Glomerular visceral epithelial cell (primary cell): ENCODE measurements at regions not wholly inside any gene's neighbourhood (a gene's known extent, or its start where the extent isn't known, plus 50 kb on each side); places are given as distances from the start of the nearest gene placed in this dataset.
"Not testable (repeated sequence)": the region's sequence is repeated elsewhere in the genome, so short reads cannot be mapped to it uniquely, and the experiment has no call there.

Experiments used
- DNase-seq: peaks from one replicate; pipeline ENCODE4 v3.0.0-alpha.2; 2016; ENCODE audit errors: extremely low spot score

DNA sequence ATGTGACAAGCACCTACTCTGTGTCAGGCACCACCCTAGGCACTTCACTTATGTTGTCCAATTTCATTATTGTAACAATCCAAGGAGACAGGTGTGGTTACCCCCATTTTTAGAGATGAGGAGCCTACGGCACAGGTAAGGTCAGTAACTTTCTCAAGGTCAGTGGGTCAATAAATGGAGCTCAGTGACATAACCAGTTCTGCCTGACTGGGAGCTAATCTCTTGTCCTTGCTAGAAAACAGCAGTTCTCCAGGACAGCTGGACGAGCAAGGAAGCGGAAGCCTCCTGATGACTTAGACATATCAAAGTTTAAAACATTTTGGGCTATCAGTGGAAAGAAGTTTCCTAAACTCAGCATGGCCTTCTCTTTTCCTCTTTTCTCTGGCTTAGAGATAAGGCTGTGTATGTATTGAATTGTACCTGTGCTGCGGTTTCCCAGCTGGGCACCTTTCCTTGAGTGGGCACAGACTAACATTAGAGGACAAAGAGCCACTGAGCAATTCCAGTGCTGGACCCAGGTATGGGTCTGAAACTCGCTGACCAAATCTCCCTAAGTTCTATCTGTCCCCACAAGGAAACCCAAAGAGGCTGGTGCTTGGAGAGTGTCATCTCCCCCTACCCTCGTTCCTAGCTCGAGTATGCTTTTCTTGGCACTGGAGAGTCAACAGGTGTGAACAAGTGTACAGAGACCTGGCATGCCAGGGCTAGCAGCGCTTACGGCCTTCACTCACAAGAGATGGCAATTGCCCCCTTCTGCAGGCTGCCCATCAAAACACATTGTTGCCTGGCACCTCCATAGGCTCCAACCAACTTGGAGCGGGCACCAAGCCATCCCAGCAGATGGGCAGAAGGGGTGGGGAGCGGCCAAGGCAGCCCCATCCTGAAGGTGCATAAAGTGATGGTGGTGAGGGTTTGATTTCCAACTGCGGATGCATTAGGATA lies 456.1 kb upstream of the PROX1 start:
- no peak for DNase-seq

DNA sequence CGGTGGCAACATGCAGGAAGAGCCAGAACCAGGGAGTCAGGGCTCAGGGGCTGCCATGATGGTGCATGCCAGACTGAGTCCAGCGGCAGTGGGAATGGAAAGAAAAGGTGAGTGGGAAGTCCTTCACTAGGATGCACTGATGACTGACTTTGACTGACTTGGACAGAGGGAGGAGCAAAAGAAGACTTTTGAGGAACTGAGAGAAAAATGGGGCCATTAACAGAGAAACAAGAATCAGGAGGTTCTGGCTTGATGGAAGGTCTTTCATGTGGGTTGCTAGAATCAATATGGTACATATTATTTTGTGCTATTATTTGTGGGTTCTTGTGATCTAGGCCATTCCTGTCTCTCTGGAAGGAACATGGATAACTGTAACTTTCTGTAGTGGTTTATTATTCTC lies 454.6 kb upstream of the PROX1 start:
- DNase-seq, result no peak

DNA sequence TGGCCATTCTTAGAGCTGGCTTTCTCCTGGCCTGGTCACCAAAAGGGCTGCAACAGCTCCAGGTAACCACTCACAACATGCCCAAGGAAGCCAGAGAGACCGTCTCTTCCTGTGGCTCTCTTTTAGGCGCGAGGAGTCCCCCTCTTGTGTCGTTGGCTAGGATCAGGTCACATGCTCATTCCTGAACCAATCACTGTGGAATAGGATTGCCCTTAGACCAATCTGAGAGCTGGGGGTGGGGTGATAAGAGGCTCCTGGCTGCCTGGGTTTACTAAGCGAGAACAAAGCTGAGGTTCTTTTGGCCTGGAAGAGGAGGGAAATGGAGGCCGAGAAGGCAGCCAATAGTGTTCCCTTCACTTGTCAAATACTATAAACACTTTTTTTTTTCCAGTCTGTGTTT lies 452.1 kb upstream of the PROX1 start:
- no peak for DNase-seq

DNA sequence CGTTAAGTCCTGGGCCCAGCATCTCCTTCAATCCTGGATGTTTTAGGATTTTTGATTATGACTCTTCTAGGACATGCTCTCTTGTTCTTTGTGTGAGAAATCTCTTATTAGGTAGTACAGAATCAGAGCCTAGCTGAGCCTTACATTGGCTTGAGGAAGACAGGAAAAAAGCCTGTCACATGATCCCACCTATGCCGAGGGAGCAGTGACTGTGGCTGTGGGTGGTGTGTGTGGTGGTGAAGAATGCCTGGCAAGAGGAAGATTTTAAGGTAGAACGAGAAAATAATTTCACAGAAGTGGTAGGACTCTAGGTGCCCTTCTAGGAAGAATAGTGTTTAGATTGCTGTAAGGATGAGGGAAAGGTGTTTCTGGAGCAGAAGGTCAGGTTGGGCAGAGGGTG lies 449.5 kb upstream of the PROX1 start:
- no peak for DNase-seq

DNA sequence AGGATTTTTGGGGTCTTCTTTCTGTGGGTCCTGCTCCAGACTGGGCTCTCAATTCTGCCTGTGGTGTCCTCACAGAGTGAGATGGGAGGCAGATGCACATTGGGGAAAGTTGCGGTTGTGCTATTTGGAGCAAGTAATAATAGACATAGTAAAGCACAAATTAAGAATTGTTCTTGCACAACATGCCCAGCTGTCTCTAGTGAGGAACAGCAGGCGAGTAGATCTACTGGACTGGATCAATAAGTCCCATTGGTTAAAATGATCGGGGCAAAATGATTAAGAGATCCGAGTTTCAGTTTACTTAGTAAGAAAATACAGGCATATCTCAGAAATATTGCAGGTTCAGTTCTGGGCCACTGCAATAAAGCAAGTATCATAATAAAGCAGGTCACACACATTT lies 448.3 kb upstream of the PROX1 start:
- DNase-seq, result no peak

DNA sequence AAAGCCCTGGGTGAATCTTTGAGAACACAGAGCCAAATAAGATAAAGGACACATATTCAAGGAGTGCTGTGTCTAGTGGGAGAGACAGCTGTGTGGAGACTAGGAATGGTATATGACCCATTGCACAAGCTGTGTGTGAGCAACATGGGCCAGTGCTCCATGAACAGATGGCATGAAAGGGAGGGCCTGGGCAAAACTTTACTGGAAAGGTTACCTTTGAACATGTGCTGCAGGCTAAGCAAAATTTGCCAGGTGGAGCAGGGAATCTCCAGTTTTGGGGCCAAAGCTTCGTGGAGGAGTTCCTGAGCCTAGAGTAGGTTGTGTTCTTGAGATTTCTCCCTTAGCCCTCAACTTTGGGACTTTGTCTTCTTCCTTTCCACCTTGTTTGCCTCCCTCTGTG lies 446.1 kb upstream of the PROX1 start:
- DNase-seq, result no peak

DNA sequence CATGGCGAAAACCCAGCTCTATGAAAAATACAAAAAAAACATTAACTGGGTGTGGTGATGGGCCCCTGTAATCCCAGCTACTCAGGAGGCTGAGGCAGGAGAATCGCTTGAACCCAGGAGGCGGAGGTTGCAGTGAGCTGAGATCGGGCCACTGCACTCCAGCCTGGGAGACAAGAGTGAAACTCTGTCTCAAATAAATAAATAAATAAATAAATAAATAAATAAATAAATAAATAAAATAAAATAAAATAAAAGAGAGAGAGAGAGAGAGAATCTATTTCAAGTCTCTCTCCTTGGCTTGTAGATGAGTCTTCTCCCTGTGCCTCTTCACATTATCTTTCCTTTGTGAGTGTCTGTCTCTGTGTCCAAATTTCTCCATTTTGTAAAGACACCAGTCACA lies 442.6 kb upstream of the PROX1 start:
- DNase-seq, result not testable (repeated sequence)

DNA sequence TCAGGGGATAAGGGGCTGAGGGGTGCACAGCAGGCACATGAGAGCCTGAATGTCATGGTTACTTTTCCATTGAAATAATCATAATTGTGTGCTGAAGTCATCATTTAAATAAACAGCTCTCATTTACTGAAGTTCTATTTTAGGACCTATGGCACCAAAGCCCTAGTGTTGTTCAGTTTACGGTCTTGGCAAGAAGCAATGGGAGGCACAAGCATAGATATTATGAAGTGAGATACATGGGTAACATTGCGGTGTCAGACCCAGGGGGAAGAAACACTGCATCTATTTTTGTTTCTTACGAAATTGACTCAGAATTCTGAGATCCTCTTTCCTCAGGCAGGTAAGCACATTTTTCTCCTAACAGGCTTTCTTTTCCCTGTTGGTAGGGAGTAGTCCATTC lies 437.8 kb upstream of the PROX1 start:
- DNase-seq, result no peak

DNA sequence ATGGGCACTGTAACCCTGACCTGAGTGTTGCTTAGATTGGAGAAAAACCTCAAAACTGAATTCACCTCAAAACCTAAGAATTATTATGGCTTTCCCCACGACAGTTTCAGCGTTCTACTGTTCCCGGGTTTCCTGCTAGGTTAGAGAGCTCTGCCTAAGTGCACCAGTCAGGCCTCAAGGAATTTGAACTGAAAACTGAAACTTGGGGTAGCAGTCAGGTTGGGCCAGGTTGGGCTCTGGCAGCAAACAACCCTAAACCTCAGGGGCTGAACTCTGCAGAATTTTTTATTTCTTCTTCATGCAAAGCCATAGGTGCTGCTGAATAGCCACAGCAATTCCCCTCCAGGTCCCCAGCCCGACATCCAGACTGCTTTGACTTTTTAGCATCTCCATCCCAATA lies 437.0 kb upstream of the PROX1 start:
- no peak for DNase-seq

DNA sequence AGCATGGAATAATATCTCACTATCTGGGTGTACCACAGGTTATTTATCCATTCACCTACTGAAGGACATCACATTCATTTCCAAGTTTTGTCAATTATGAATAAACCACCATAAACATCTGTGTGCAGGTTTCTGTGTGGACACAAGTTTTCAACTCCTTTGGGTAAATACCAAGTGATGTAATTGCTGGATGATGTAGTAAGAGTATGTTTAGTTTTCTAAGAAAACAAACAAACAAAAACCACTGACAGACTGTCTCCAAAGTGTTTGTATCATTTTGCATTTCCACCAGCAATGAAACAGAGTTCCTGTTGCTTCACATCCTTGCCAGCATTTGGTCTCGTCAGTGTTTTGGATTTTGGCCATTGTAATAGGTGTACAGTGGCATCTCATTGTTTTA lies 435.7 kb upstream of the PROX1 start:
- no peak for DNase-seq

DNA sequence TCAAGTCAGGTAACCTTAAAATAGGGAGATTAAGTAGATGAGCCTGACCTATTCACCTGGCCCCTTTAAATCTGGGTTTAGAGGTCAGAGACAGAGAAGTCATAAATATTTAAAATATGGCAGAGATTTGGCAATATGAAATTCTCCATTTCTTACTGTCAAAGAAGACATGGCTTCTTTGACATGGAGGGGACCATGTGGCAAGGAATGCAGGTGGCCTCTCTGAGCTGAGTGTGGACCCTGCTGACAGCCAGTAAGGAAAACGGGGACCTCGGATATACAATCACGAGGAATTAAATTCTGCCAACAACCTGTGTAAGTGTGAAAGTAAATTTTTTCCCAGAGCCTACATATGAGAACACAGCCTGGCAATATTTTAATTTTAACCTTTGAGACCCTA lies 427.5 kb upstream of the PROX1 start:
- DNase-seq, result no peak

DNA sequence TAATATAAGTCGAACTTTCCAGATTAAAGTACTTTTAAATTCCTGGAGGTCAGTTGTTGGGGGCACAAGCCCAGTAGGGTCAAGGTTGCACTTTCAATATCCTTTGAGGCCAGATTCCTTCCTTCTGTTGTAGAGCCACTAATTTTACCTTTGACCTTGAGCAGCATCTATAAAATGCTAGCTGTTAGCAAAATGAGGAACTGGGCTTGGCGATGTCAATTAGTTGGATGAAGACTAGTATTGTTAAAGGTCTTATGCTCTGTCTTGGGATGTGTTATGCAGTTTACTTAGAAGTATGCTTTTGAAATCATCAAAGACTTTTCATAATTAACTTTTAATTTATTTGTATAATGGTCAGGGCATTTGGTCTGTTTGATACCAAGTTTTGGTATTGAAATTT lies 425.9 kb upstream of the PROX1 start:
- DNase-seq, result no peak

DNA sequence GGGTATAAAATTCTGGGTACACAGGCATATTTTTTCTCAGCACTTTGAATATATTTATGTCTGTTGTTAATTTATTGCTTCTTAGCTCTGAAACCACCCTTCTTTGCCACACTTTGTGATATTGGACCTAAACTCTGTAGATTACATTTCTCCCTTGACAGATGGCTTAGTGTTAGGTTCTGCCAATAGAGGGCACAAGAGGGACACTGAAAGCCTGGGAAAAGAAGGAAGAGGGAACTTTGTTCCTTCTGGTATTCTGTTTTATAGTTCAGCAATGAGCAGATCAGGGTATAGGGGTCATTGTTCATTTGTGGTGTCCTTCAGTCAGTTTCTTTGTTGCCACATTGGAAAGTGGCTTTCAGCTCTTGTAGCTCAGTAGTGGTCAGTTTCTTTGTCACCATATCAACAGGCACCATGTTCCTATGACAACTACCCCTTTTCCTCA lies 423.5 kb upstream of the PROX1 start:
- DNase-seq, result no peak

DNA sequence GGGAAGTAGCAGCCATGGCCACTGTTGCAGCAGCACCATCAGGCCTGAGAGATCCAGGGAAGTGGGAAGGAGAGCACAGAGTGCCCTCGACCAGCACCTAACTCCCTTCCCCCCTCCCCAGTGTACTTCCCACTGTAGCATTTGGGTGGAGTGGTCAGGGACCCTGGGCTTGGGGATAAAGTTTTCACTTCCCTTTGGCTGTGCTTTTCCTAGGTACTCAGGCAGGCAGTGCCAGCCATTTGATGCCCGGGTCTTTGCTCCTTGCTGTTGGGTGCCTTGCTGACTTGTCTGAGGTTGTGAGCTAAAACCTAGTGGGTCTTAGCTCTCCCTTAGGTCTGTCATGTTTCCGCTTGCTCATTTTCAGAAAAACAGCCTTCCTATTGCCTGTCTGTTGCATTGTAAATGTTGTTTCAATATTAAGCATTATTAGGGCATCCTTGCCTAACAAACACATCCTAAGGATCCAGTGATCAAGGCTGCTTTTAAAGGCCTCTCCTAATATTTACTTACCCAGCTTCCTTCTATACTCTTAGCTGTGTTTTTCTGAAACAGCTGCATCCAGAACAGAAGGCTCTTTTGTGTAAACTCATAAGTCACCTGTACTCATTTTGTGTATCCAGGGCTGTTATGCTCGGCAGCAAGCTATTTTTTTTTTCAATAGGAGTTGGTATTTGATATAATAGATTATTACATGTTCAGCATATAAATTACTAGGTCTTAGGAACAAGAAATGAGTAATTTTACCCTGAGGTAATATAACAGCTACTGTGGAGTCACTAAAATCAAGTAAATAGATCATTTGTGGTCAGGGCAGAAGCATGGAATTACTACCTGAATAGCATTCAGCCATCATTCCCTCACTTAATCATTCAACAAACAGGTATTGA lies 418.6 kb upstream of the PROX1 start:
- DNase-seq, result no peak

DNA sequence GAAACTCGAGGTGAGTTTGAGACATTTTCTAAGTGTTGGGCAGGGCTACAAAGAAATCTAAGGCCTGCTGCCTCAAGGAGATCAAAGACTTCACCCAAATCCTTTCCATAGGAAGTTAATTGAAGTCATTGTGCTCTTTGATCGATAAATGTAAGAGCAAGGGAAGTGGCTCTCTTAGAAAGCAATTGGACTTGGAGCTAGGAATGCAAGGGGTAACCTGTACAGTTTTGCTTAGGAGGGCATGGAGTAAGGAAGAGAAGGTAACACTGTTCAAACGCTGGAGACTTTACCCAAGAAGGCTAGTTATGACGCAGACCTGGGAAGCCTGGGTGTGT lies 418.0 kb upstream of the PROX1 start:
- no peak for DNase-seq

DNA sequence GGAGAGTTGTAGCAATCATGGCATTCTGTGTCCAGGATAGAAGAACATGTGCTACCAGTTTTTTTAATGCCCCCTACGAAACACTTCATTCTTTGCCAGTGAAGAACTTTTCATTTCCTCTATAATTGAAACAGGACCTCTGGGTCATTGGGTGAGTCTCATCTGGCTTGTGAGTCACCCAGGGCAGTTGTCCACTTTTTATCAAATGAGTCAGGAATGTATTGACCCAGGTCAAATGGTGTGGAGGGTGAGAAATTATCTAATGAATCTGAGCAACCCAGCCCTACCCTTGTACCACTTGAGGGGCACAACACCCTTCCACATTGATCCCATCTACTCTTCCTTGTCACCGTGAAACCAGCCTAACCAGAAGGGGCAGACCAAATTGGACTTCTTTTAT lies 417.3 kb upstream of the PROX1 start:
- DNase-seq, result no peak

DNA sequence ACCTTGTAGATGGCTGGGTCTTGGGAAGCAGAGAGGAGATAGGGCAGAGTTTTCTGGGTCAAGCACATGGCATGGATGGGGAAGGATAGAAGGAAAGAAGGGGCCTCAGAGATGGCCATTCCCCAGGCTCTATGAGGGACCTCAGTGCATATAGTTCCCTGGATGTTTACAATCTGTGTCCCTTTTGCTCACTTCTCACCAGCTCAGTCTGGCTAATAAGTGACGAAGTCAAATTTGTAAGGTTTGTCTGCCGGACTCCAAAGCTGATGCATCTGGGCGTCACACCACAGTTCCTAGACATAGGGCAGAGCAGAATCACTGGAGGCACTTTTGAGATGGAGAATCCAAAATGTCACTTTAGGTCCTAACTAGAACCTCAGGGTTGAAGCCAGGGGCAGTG lies 416.4 kb upstream of the PROX1 start:
- no peak for DNase-seq

DNA sequence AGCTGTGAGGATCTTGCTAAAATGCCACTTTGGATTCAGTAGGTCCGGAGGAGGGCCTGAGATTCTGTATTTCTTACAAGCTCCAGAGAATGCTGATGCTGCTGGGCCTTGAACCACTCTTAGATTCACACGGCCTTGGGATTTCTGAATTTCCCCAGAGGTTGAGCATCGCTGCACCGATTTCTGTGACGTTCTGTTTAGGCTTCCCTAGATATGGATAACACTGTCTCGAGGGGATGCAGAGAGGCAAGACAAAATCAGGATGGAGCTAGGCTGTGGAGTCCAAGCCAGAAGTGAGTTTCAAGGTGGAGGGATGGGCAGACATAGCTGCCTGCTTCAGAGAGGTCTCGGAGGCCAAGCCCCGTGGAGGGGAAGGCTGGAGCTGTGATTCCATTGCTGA lies 415.9 kb upstream of the PROX1 start:
- no peak for DNase-seq

DNA sequence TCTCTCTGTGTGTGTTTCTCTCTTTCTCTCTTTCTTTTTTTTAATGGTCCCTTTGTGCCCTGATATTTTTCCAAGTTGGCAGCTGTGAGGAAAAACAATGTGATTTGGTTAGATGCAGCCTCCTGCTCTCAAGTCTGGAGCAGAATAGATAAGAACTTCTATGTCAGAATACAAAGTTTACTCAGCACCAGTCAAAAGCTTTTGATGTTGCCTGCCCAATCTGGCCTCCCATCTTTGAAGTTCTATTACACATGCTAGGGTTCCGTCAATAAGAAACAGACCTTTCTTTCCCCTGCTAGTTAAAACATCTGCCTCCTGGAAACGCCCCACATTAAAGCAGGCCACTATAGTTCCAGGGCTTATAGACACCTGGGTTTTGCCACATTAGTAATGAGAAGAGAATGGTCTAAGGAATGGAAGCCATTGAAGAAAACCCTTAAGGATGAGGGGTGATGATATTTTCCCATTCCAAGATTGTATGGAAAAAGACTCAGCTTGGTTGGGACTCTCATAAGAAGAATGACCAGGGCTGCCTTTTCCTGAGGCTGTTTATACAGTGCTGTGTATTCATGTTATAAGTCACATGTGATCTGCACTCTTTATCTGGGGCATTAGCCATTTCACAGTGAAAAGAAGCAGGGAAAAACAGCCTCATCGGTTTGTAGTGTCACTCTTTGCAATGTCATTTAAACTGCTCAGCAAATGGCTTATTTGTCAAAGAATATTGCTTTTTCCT lies 414.7 kb upstream of the PROX1 start:
- DNase-seq, result no peak

DNA sequence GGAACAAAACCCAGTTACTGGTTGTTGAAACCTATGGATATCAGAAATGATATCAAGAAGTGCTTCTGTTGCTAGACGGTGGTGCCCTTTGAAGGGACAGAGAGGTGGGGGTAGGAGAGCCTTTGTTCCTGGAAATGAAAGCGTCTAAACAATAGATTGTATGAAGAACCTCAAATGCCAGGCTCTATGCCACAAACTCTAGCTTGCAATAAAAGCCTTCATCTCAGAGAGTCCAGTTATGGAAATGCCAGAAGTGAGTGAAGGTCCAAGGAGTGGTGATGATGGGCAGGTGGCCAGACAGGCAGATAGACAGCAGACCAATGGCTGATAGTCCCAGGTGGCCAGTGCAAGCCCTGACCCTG lies 414.1 kb upstream of the PROX1 start:
- DNase-seq, result no peak

DNA sequence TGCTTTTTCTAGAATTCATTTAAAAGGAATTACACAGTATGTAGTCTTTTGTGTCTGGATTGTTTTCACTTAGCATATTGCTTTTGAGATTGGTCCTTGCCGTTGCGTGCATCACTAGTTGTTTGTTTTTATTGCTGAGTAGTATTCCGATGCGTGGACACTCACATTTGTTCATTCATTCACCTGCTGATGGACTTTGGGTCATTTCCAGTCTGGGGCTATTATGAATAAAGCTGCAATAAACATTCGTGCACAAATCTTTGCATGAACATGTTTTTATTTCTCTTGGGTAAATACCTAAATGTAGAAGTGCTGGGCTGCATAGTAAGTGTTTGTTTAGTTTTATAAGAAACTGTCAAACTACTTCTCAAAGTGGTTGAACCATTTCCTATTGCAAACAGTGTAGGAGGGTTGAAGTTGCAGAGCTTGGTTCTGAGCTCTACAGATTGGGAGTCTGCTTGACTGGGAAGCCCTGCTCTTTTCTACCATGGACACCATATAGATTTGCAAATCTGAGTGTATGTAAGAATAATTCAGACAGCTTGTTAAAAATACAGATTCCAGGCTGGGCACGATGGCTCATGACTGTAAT lies 404.7 kb upstream of the PROX1 start:
- DNase-seq, result no peak

DNA sequence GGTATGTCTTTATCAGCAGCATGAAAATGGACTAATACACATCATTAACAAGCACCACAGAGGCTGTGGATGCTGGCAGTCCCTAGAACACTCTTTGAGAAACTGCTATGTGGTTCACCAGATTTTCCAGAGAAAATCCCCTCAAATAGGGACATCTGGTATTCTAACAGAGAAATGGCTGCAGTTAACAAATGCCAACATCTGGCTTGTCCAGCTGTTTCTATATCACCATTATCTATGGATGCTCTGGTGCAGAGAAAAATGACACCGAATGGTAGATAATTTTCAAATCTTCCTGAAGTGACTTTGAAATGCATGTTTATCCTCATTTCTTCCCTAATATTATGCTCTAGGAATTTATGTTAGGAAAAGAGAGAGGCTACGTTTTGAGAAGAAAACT lies 403.5 kb upstream of the PROX1 start:
- no peak for DNase-seq
